GM19023 (cell line): ENCODE measurements at regions not wholly inside any gene's neighbourhood (a gene's known extent, or its start where the extent isn't known, plus 50 kb on each side); places are given as distances from the start of the nearest gene placed in this dataset.

Source experiments
- ATAC-seq: cut with Tn5 transposase; IDR thresholded peaks from one replicate; pipeline ENCODE4 v1.9.1; 2021; ENCODE audit warnings: mild to moderate bottlenecking, moderate library complexity; ENCODE audit not compliant: unreplicated experiment

DNA sequence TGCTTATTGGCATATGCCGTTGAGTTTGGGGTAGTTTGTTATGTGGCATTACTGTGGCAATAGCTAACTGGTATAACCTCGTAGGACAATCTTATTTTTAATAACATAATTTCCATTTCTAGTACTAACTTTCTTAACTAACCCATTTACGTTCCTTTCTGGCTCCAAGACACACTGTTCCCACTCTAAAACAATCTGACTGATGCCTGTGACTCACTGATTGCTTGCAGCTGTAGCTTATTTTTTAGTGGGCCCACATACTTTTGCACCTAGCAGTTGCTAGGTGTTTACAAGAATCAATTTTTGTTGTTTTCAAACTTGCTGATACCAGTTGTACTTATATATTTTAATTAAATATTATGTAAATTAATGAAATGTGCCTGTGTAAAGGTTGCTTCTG, 52.2 kb downstream of the FAT3 start:
- no peak for ATAC-seq

DNA sequence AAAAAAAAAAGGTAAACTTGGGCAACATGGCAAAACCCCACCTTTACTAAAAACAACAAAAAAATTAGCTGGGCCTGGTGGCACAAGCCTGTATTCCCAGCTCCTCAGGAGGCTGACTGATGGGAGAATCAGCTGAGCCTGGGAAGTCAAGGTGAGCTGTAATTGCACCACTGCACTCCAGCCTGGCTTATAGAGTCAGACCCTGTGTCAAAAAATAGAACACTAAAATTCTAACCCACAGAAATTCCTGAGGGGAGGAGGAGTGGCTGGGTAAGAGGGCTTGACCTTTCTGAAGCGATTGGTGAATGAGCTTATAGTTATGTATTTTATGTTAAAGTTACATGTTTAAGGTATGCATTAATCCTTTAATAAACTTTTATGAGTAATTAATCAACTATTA, 53.3 kb downstream of the FAT3 start:
- no peak for ATAC-seq

DNA sequence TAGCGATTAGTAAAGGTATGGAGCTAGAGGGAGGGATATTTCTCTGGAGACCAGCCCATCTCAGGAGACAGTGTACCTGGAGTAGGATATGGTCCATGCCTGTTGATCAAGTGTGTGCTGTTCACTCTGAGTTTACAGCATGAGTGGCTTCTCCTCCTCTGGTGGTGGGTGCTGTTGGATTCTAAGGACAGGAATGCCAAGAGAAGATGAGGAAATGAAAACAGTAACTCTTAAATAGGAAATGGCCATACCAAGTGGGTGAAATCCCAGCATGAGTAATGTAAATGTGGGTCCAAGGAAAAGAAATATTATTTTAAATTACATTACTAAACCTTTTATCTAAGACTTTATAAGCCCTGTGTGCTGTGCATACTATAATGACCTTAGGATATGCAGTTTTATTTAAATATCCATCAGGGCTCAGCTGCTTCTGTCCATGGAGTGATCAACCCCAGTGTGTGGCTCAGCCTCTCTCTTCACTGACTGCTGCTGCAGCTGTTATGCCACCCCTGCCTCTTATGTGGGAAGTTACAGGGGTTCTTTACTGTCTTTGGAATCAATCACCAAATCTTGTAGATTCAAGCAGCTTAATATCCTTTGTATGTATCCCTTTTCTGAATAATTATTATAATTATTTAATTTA, 54.3 kb downstream of the FAT3 start:
- no peak for ATAC-seq

DNA sequence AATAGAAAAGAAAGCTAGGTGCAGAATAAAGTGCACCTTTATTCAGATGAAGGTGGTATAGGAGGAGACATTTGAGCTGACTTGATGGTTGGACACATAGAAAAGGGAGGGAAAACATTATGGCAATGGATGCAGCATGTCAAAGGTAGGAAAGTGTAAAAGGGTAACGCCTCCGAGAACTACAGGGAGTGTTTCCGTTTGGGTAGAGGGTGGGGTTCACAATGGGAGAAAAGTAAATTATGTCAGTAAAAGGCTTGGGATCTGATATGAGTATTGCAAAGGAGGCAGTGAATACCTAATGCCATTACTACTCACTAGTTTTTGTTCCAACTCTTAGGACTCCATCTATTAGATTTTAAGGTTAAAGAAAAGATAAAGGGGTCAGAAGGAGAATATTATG, 59.5 kb downstream of the FAT3 start:
- ATAC-seq, result no peak

DNA sequence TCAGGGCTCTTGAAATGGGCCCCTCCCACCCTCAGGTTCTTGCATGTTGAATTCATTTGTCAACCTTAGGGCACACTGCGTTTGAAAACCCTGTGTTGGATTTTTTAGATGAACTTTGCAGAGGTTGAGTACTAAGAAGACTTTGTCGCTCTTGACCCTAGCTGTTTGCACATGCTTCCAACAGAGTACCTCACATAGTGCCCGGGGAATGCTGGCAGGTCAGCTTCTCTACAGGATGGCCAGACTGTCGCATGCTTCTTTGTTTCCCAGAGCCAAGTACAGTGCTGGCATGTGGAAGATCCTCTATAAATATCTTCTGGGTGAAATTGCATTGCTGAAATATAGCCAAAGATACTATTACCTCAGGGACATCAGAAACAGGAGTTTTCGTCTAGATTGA, 59.9 kb downstream of the FAT3 start:
- no peak for ATAC-seq

DNA sequence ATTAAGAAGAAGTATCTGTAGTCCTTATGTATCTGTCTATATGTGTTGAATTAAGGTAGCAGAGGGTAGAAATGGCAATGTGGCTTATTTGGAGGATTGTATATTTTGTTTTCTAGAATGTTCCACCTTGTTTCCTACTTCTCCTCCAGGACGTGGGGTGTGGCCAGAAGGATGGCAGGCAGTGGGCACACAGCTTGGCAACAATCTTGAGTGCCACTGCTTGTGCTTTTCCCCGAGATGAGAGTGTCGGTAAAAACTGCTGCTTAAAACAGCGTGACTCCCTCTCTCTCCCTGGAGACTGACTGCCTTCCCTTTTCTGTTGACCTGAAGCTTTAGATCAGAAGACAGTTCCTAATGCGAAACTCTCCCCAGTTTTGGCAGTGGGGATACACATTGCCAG, 61.2 kb downstream of the FAT3 start:
- no peak for ATAC-seq

DNA sequence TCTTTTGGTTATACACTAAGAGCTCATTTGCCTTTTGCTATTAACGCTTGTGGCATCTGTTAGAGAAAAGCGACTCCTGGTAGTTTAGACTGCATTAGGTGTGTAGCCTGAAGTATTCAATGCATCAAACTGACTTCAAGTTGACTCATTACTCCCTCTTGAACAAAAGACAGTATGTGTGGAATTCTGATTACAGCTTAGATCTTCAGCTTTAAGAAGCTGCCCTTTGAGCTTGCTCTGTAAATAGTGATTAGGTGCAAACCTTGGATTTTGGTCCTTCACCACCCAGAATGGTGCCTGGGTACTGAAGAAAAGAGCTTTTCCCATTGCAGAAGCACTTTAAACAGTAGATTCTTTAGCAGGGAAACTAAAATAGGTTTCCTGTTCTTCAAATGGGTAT, 62.1 kb downstream of the FAT3 start:
- no peak for ATAC-seq

DNA sequence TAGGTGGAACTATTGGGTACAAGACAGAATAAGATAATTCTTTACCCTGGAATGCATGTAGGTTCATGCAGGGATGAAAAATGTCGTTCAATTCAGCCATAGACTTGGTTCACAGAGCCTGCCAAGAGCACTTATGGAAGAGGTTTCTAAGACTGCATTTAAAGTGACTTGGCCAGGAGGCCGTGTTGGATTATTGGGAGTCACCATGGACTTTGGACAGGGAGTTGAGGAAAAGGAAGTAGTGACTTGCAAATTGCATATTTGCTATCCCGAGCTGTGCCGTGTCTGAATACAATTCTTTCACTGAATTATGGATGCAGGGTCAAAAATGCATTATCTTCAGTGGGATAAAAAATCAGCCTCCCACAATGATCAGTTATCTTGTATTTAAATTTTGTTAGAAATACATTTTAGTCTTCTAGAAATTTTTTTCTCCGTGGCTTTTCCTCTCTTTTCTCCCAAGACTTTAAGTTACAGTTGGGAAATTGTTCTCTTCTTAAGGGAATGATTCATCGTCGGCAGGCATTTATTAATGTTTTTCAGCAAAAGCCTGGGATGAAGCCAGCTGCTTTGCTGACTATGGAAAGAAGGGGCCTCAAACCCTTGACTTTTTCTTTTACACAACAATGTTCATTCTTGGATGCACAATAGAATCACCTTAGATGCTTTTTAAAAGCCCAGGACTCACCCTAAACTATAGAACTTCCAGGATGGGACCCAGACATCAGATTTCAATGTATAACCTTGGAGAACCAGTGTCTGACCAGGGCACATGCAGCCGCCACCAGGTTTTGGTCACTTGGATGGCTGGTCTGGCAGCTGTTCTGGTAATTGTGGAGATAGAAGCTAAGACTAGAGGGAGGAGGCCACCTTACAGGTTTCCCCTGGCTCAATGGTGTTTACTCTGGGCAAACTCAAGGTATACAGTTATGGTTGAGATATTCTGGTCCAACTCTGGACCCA, 70.8 kb downstream of the FAT3 start:
- no peak for ATAC-seq

DNA sequence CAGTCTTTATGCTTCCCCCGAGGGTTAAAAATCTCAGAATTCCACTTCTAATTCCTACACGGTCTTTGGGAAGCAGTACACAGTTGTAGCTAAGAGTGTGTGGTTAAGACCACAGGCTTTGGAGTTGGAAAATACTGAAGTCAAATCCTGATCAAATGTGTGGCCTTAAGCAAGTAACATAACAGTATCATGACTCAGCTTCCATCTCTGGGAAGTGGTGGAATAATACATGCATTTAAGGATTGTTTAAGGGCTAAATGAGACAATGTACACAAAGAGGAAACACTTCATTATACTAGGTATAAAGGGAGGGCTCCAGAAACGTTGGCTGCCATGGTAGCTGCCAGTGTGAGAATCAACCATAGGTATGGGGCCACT, 71.5 kb downstream of the FAT3 start:
- no peak for ATAC-seq

DNA sequence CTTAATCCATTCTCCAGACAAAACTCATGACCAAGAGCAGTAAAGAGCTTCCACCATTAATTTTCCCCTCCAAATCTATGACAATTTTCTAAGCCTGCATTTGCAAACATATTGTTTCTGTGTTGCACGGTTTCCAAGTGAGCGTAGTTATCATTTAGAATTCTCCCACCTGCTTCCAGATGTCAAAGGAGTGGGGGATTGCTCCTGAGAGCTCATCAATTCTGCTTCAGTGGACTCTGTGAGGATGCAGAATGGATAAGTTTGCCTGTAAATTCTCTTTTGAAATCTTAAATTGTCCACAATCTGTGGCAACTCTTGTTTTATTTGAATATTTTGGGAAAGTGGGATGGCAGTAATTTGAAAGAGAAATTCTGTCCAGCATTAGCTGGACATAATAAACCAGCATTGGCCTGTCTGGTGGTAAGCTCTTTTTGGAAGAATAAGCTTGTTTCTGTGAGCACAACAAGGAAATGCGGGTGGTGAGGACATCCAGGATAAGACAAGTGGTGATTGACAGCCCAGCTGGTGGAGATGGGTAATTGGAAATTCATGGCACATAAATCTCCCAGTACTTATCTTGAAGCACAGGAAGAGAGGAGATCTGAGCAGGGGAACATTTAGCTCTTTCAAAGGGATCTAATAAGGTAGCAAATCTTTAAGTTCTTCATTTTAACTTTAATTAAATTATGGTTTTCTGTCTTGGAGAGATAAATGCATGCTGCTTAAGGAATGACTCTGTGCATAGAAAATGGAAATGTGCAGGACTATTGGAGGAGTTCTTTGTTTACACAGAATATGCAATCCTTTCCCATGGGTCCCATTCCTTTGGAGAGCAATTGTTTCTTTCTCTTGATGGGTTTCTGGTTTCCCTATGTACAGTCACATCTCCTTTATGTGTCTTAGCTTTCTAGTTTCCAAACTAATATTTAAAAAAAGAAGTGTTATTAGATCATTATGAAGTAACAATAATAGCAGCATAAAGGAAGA, 73.2 kb downstream of the FAT3 start:
- ATAC-seq, result no peak

DNA sequence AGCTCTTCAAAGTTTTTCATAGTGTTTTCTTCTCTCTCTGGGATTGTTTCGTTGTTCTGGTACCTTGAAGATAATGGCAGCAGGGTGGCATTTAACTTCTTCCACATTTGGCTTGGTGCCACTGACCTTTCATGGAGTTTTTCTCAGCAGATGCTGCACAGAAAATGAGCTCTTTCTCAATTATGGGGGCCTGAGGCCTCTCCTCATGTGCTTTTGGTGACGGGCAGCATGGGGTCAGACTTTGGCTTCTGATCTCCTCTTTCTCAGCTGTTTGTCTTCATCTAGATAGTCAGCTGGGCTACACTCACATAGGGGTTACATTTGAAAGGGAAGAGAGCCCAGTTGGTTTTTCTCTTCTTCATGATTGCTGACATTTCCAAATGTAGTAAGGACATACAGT, 76.3 kb downstream of the FAT3 start:
- ATAC-seq, result no peak

DNA sequence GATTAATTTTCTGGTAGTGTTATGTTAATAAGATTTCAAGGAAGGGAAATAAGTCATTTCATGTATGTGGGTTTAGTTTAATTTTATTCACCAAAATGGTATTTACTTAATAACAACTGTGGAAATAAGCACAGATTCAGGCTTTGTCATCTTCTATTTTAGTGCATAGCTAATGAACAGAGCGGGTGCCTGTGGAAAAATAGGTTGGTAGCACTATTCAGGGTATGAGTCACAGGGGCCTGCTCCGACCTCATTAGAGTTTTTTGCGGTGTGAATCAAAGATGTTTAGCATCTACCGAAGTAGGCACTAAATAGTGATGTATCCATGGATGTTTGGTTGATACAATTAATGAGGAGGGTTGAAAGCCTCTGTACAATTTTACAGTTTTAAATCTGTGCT, 78.2 kb downstream of the FAT3 start:
- no peak for ATAC-seq

DNA sequence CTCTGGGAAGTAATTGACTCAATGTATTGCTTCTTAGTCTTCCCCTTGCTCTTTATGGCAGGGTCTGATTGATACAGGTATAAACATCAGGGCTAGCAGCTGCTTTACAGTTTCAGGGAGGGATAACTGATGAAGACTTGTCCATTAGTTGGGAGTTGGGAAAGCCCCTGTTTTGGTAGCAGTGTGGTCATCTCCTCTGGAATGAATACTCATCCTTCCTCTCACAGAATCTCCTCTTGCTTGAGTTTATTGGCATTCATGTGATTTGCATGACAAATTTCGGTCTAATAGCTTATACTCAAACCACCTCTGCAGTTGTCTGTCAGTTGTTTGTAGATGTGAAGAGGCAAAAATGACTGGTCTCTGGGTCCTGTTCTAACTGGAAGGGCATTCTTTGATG, 79.7 kb downstream of the FAT3 start:
- no peak for ATAC-seq

DNA sequence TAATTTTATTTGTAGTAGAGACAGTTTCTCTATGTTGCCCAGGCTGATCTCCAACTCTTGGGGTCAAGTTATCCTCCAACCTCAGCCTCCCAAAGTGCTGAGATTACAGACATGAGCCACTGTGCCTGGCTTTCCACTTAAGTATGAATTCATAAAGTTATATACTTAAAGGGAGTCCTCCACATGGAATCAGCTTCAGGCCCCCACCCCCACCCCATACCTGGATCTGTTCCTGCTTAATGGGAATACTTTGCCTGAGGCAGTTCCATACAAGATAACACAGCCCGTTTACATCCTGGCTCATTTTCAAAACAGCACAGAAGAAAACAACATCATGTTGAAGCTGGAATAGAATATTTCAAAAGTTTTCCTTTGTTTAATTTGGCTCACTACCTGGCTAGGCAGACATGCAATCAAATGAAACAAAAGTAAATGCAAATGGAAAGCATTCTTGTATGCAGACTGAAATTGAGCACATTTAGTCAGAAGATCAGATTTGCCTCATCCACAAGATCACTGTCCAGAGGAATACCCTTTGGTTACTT, 82.4 kb downstream of the FAT3 start:
- no peak for ATAC-seq

DNA sequence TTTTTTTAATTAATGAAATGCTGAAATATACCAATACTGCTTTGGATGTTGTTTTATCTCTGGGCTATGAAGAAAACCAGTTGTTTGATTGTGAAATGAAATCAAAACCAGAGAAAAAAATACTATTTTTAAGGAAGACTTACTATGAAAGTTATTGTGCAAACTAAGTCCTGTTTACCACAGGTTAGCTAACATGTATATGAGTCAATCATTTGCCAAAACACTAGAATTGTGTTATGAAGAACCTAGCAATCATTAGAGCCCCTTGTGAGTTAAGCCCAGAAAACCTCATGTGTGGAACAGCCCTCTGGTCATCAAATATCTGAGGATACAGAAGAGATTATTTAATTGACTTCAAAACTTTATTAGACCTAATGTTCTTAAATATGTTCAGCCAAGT, 83.7 kb downstream of the FAT3 start:
- ATAC-seq, result no peak

DNA sequence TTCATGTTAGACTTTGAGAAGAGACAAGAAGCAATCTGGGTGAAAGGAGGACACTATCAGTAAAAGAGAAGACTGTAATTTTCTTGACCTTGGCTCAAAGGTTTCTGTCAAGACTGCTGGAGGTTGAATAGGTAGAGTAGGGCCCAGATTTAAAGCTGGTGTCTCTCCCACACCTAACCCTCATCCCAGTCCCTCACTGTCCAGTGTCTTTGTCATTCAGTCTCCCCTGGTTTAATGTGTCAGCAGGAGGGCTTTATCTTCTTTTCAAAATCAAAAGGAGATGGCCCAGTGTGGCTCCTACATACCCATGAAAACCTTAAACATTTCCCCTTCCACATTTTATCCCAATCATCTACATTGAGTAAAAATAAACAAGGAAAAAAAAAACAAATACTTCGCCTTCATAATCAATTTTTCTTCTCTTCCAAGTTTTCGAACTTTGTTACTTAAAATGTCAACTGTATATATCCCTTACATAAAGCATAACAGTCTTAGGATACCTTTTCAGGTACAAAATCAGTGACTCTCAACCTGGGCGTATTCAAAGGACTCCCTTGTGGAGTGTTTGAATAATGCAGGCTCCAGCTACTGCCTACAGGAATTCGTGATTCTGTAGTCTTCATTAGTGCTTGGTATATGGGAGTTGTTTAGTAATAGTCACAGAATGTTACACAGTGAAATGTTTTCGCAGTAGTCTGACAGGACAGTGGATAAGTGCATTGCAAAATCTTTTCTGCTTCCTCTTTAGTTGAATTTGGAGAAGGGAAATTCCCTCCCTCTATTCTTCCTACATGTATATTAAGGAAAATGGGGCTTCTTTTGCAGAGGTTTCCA, 87.2 kb downstream of the FAT3 start:
- no peak for ATAC-seq

DNA sequence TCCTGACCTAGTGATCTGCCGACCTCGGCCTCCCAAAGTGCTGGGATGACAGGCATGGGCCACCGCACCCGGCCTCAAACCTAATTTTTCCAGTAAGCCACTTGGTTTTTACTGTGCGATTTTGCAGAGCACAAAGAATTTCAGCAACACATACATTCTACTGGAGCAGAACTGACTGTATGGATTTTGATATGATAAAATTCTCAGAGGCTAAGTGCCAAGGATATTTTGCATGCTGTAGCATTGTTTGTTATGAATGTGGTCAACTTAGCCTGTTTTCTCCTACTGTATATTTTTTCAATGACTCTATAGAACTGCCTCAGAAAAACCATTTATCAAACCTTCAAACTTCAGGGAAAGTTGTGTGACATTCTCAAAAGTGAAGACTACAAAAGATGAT, 89.2 kb downstream of the FAT3 start:
- ATAC-seq, result no peak

DNA sequence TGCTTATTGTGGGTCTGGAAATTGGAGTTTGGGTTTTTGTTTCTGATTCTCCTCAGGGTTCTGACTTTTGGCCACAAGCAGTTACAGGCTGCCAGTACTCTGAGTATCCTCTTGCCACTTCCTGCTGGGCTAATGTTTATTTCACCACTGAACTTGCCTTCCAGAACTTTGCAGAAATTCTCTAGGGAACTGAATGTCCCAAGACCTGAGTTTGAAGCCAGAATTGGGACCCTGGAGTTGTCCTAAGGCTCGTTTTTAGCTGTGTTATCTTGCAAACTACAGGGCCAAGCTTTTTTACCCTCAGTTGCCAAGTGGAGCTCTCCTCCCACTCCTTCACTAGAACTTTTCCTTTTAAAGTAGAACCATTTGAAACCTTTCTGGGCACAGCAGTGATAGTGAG, 89.9 kb downstream of the FAT3 start:
- ATAC-seq, result no peak

DNA sequence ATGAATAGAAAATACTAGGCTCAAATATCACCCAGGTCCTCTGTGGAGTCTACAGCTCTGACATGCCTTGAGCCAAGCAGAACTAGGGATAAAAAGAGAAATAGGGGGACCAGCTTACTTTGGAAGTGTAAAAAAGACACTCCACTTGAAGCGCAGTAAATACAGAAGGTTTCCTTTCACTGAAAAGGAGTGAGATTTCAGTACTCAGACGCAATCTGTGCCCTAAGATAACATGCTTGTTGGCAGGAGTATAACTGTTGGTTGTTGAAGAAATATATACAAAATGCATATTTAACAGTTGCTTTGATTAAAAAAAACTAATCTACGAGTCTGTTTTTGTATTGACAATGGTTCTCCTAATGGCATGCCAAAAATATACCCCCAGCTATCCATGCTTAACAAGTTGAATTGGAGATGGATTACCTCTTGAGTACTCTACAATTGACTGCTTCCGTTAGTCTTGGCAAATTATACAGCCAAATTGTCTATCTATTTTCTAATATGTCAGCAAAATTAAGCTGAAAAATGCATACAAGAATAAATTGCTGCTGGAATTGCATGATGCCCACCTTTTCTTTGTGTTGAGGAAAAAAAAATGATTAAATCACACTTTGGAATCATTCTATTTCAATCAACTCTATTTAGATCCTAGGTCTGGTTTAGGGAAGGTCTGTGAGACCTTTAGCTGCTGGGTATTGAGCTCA, 91.6 kb downstream of the FAT3 start:
- ATAC-seq, result no peak

DNA sequence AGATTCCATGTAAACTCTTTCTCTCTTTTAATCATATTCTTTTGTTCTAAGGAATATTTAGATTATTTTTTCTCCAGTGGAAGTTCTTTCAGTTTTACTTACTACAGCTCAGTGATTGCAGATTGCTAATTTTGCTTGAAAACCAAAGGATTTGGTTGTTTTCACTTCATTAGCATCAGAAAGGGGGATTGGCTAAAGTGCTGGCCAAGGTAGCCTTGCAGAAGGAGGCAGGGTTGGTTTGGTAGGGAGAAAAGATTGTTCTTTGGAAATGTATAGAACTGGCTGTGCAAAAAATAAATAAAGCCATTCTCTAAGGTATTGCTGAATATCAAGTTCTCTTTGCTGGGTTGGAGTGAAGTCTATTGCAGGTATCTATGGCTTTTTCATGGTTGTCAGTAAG, 92.6 kb downstream of the FAT3 start:
- no peak for ATAC-seq
